IPS DF 6.9 (cell line): ENCODE measurements at regions not wholly inside any gene's neighbourhood (a gene's known extent, or its start where the extent isn't known, plus 50 kb on each side); places are given as distances from the start of the nearest gene placed in this dataset.

ENCODE experiments used
- DNase-seq: peaks from one replicate; pipeline ENCODE4 v3.0.0-alpha.2; 2013; ENCODE audit warnings: low read depth, low spot score
- H3K27ac ChIP-seq: one replicate; pipeline ENCODE4 v1.5.1; 2013; ENCODE audit warnings: low read length, control low read depth
- H3K27me3 ChIP-seq: 2 replicates; pipeline ENCODE4 v1.6.1; 2013; ENCODE audit warnings: mild to moderate bottlenecking, low read length; ENCODE audit not compliant: control insufficient read depth, insufficient read depth
- H3K36me3 ChIP-seq: 2 replicates; pipeline ENCODE4 v1.6.1; 2013; ENCODE audit warnings: low read length; ENCODE audit not compliant: control insufficient read depth, insufficient read depth
- H3K4me1 ChIP-seq: 2 replicates; pipeline ENCODE4 v1.6.1; 2013; ENCODE audit warnings: low read length; ENCODE audit not compliant: control insufficient read depth, insufficient read depth
- H3K4me3 ChIP-seq: 2 replicates; pipeline ENCODE4 v1.5.1; 2013; ENCODE audit warnings: mild to moderate bottlenecking, low read length
- H3K9me3 ChIP-seq: 2 replicates; pipeline ENCODE4 v1.6.1; 2013; ENCODE audit warnings: low read length, inconsistent platforms; ENCODE audit not compliant: control insufficient read depth, insufficient read depth
- WGBS: extraction: QIAGEN DNeasy Blood & Tissue Kit; methylation state at CpG from one replicate; pipeline ENCODE4 v1.1.7; 2013; ENCODE audit warnings: mixed read lengths, missing lambda C conversion rate; ENCODE audit not compliant: insufficient read length, insufficient coverage; 5-methylcytosine and 5-hydroxymethylcytosine counted together

DNA sequence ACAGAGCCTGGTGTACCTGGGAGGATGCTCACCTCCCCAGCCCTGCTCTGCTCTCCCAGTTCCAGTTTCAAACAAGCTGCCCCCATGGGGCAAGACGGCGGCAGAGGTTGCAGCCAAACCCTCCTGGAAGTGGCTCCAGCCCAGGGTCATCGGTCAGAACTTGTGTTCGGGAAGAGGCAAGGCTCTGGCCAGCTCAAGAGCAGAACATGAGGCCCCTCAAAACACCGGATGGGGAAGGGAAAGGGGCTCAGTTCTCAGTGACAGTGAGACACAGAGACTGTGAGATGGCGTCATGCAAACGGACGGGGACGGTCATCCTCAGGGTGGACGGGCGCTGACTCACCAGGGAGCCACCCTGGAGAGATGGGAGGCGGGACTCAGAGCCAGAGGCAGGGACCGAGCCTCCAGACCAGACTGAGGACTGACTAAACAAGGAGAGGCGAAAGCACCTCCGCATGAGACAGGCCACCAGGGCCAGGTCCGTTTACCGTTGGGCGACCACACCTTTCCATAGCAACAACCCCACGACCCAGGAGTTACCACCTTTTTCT, 63.9 kb upstream of the GALNT9 start:
- no peak overlapping the region for H3K27ac ChIP-seq
- no peaks in the 10 kb centered on the region for H3K36me3 ChIP-seq
- no CpG with 5 or more reads among the region's 19 CpGs for WGBS
- H3K27me3 ChIP-seq: peaks cover 13% of the 10 kb centered on the region
- no peaks in the 10 kb centered on the region for H3K9me3 ChIP-seq
- DNase-seq: no peak
- H3K4me1 ChIP-seq: peaks cover 4% of the 10 kb centered on the region
- no peak overlapping the region for H3K4me3 ChIP-seq

GRCh38 chr12:132392389-132393244, 63.2 kb upstream of the GALNT9 start:
- H3K27me3 ChIP-seq: peaks cover 18% of the 10 kb centered on the region
- no peaks in the 10 kb centered on the region for H3K9me3 ChIP-seq
- no peak overlapping the region for H3K27ac ChIP-seq
- no peak overlapping the region for H3K4me3 ChIP-seq
- DNase-seq: no peak
- peaks cover 4% of the 10 kb centered on the region for H3K4me1 ChIP-seq
- WGBS: no CpG with 5 or more reads among the region's 43 CpGs
- no peaks in the 10 kb centered on the region for H3K36me3 ChIP-seq

- no peak overlapping the region for H3K27ac ChIP-seq
- no peak overlapping the region for H3K4me3 ChIP-seq
- H3K36me3 ChIP-seq: no peaks in the 10 kb centered on the region
- peaks cover 26% of the 10 kb centered on the region for H3K27me3 ChIP-seq
- peaks cover 6% of the 10 kb centered on the region for H3K4me1 ChIP-seq
- DNase-seq: no peak
- no CpG with 5 or more reads among the region's 43 CpGs for WGBS
- no peaks in the 10 kb centered on the region for H3K9me3 ChIP-seq
Observed at GRCh38 chr12:132391326-132392041, 62.1 kb upstream of the GALNT9 start.

DNA sequence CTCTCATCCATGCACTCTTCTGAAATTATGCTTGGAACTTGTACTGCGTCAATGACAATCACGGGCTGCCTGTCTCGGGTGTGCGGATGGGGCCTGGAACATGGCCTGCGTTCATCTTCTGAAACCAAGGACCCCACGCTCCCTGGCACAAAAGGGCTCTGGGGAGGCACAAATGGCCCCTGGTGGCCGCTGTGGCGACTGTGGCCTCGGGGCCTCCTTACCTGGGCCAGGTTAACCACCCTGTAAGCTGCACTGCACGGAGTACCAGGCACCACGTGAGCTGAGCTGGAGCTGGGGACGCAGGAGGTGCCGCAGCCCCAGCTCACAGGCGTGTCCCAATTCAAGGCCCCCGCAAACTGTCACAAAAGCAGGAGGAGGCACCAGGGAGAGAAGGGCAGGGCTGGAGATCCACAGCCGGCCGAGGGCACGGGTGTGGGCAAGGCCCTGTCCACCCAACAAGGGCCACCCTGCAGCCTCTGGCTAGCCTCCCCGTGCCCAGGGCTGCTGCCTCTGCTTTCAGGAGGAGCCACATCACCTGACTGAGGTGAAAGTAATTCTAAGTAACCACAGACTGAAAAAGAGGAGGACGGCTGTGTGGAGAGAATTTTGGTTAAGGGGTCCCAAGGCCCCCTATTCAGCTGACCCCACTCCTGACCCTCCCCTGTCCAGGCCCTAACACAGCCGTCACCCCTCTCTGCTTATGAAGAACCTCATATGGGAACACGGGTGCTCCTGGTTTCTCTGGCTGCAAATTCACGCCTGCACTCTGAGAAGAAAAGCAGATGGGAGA, 61.1 kb upstream of the GALNT9 start:
- no peak overlapping the region for H3K4me3 ChIP-seq
- no peak overlapping the region for H3K27ac ChIP-seq
- no CpG with 5 or more reads among the region's 23 CpGs for WGBS
- no peaks in the 10 kb centered on the region for H3K36me3 ChIP-seq
- H3K27me3 ChIP-seq: peaks cover 34% of the 10 kb centered on the region
- peaks cover 6% of the 10 kb centered on the region for H3K4me1 ChIP-seq
- DNase-seq: no peak
- no peaks in the 10 kb centered on the region for H3K9me3 ChIP-seq

DNA sequence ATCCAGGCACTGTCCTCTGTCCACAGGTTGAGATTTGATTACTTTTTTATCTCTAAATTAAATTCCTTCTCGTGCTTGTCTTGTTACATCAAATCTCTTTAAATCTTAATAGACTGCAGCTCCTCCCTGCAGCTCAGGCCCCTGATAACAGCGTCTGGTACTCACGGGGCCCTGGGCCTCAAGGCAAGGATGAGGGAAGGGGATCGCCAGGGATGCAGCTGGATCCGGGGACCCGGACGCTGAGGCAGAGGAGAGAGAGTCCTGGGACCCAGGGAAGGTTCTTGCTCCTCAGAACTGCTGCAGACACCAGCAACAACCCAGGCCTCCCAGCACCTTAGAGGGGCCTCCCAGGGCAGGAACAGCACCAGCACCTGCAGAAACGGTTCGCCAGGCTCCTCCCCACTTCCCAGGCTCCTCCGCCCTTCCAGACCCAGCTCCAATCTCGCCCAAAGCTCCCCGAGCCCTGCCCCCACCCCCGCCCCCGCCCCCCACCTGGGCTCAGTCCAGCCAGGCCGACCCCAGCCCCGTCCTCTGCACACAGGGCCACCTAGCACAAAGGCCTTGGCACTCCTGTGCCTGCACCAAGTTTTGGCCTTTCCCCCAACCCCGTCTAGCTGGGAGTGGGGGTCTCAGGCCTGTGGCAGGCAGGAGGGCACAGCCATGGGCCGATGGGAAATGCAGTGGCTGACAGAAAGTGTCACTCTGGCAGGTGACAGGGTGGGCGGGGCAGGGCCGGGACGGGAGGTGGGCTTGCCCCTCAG, 60.3 kb upstream of the GALNT9 start:
- WGBS: no CpG with 5 or more reads among the region's 21 CpGs
- Histone ChIP-seq H3K4me3 (no peak overlapping the region), H3K4me1 (peaks cover 6% of the 10 kb centered on the region), H3K36me3 (no peaks in the 10 kb centered on the region), H3K27ac (no peak overlapping the region), H3K27me3 (peaks cover 42% of the 10 kb centered on the region), H3K9me3 (no peaks in the 10 kb centered on the region)
- no peak for DNase-seq

DNA sequence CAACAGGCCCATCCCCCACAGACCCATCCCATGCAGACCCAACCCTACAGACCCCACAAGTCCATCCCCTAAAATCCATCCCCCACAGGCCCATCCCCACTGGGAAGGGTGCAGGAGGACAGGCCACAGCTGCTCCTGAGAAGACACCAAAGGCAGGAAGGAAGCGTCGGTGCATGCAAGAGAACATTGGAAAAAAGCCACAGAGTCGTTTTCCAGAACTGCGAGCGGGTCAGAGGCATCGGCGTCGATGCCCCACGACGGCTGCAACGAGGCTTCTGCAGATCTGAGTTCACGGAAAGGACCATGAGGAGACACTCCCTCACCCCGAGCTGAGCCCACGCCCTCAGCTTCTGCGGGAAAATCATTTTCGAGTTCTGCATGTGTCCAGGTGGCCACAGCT, 59.6 kb upstream of the GALNT9 start:
- Histone ChIP-seq H3K27me3 (peaks cover 43% of the 10 kb centered on the region), H3K4me1 (peaks cover 6% of the 10 kb centered on the region), H3K4me3 (no peak overlapping the region), H3K9me3 (no peaks in the 10 kb centered on the region), H3K36me3 (no peaks in the 10 kb centered on the region), H3K27ac (no peak overlapping the region)
- no CpG with 5 or more reads among the region's 16 CpGs for WGBS
- DNase-seq: no peak

DNA sequence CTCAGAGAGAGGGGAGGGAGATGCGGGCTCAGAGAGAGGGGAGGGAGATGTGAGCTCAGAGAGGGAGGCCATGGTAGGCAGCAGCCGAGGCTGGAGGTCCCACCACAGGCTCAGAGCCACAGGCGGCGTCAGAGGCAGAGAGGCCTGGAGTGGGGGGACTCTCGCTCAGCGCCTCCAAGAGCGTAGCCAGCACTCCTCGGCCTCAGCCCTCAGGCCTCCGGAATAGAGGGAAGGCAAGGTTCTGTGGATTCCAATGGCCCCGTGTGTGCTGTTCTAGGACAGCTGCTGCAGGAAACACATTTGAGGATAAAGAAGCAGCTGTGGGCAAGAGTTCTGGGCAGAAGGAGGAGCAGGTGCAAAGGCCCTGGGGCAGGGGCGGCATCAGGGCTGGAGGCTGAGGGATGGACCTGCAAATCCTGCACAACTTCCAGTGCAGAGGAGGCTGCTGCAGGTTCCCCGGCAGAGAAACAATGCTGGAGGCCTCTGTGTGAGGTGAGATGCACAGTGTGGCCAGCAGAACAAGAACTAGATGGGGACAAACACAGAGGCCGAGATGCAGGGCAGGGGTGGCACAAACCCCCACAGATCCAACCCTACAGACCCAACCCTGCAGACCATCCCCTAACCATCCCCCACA, 59.1 kb upstream of the GALNT9 start:
- Histone ChIP-seq H3K4me1 (peaks cover 6% of the 10 kb centered on the region), H3K27me3 (peaks cover 44% of the 10 kb centered on the region), H3K4me3 (no peak overlapping the region), H3K27ac (no peak overlapping the region), H3K36me3 (no peaks in the 10 kb centered on the region), H3K9me3 (no peaks in the 10 kb centered on the region)
- WGBS: no CpG with 5 or more reads among the region's 13 CpGs
- no peak for DNase-seq

DNA sequence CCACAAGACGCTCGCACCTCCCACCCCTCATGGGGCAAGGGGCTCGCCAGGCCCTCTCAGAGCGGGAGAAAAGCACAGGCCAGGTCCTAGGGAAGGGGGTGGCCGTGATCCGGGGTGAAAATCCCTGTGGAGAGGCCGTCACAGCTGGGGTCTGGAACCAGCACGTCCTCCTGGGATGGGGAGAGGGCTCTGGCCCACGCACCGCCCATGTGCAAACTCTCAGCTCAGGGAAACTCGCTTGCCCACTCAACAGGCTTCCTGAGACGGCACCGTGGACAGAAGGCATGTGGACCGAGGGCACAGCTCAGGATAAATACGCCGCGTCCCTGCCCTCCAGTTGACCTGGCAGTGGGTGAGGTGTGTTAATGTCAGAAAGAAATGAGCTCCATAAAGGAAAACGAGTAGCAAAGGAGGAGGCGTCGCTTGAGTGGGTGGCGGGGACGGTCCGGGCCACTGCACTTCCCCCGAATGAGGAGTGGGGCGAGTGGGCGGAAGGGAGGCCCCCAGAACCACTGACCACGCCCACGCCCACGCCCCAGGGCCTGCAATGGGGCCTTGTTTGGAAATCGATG, 57.6 kb upstream of the GALNT9 start:
- WGBS: no CpG with 5 or more reads among the region's 30 CpGs
- no peak for DNase-seq
- Histone ChIP-seq H3K4me1 (peaks cover 4% of the 10 kb centered on the region), H3K4me3 (no peak overlapping the region), H3K27me3 (peaks cover 54% of the 10 kb centered on the region), H3K27ac (no peak overlapping the region), H3K36me3 (no peaks in the 10 kb centered on the region), H3K9me3 (no peaks in the 10 kb centered on the region)

DNA sequence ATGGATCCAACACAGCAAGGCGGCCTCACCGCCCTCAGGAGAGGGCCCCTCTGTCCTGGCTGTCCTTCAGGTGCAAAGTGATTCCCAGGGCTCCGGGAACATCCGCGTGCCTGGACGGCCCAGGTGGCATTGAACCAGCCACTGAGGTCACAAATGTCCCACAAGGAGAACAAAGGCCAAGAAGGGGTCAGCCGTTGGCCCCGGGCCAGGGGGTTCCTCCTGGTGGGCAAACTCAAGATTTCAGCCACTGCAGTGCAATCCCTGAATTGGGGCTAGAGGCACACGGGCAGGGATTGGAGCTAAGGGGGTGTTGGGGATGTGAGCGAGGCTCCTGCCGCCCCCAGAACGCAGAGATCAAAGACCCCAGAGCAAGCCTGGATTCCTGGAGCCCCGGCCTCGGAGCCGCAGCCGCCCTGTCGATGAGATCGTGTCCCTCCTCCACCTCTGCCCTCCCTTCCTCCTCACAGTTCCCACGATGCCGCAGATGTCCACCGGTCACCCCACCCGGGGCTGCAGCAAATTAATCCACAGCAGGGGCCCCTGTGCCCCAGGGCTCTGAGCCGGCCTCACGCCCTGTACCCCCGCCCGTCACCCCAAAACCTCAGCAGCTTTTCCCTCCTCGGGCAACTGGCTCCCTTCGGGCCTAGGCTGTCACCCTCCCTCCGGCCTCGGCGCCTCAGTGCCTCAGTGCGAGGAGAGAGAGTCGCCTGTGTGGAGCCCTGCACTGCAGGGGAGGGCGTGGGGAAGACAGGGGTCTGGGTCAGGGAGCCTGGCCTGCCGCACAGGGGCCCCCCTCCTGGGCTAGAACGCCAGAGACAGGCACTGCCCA, 56.7 kb upstream of the GALNT9 start:
- peaks cover 4% of the 10 kb centered on the region for H3K4me1 ChIP-seq
- DNase-seq: no peak
- WGBS: no CpG with 5 or more reads among the region's 36 CpGs
- H3K9me3 ChIP-seq: no peaks in the 10 kb centered on the region
- H3K36me3 ChIP-seq: no peaks in the 10 kb centered on the region
- H3K4me3 ChIP-seq: no peak overlapping the region
- H3K27ac ChIP-seq: no peak overlapping the region
- peaks cover 62% of the 10 kb centered on the region for H3K27me3 ChIP-seq
